ENCODE measurements at regions not wholly inside any gene's neighbourhood (a gene's known extent, or its start where the extent isn't known, plus 50 kb on each side); places are given as distances from the start of the nearest gene placed in this dataset.

DNA sequence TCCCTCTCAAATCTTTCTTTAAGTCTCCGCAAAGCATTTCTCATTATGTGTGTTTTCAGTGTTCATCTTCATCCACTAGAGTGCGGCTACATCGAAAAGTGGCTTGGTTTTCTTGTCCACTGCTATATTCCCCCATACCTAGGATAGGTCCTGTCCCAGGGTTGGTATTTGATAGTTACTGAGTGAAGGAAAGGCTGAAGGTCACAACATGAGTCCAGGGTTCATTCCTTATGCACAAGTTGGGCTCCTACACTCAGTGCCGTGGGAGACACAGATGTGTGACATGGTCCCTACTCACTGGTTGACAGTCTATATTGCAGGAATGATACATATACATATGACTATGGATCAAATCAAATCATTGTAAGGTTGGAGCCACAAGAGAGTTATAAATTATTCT lies 55.4 kb upstream of the RELL1 start:
- Mint-ChIP-seq H3K4me1 (ENCODE audit: low read depth) (peaks cover 4% of the 10 kb centered on the region), H3K27me3 (ENCODE audit: low read depth) (no peaks in the 10 kb centered on the region), H3K27ac (ENCODE audit: unreplicated experiment) (no peak overlapping the region), H3K9me3 (ENCODE audit: low read depth) (peaks cover 3% of the 10 kb centered on the region), H3K36me3 (ENCODE audit: low read depth) (no peaks in the 10 kb centered on the region), H3K4me3 (ENCODE audit: unreplicated experiment) (no peak overlapping the region)
- TF ChIP-seq, protein P1, sequence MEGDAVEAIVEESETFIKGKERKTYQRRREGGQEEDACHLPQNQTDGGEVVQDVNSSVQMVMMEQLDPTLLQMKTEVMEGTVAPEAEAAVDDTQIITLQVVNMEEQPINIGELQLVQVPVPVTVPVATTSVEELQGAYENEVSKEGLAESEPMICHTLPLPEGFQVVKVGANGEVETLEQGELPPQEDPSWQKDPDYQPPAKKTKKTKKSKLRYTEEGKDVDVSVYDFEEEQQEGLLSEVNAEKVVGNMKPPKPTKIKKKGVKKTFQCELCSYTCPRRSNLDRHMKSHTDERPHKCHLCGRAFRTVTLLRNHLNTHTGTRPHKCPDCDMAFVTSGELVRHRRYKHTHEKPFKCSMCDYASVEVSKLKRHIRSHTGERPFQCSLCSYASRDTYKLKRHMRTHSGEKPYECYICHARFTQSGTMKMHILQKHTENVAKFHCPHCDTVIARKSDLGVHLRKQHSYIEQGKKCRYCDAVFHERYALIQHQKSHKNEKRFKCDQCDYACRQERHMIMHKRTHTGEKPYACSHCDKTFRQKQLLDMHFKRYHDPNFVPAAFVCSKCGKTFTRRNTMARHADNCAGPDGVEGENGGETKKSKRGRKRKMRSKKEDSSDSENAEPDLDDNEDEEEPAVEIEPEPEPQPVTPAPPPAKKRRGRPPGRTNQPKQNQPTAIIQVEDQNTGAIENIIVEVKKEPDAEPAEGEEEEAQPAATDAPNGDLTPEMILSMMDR (IDR thresholded peaks at IDR 0.05): no peak
- DNase-seq (ENCODE audit: low spot score): no peak

DNA sequence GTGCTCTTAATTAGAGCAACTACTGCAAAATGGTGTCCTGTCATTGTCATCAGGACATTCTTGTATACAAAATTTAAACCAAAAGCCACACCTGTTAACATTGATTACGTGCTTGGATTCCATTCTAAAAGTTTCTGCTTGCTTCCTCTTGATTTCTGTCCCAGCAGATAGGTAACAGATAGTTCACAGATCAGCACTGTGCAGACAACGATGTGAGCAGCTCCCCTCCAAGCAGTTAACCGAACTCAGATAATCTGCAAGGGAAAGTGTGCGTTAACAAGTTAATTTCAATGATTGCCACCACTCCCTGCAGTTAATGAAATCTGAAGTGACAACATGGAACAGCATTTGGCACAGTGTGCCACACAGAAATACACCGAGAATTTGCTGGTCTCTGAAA lies 54.4 kb upstream of the RELL1 start:
- H3K27ac Mint-ChIP-seq (ENCODE audit: unreplicated experiment): no peak overlapping the region
- H3K4me3 Mint-ChIP-seq (ENCODE audit: unreplicated experiment): no peak overlapping the region

DNA sequence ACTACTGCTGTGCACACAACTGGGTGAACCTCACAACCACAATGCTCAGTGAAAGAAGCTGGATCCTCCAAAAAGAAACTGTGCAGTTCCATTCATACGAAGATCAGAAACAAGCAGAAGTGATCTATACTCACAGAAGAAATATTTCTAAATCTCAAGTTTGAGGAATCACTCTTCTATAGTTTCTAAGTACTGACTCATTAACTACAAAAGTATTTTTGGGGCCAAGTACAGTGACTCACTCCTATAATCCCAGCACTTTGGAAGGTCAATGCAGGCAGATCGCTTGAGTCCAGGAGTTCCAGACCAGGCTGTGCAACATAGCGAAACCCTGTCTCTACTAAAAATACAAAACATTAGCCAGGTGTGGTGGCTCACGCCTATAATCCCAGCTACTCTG lies 51.3 kb upstream of the RELL1 start:
- no peaks in the 10 kb centered on the region for H3K36me3 Mint-ChIP-seq (ENCODE audit: low read depth)
- DNase-seq (ENCODE audit: low spot score): no peak
- TF ChIP-seq, protein P1 (IDR thresholded peaks at IDR 0.05): no peak
- no peak overlapping the region for H3K4me3 Mint-ChIP-seq (ENCODE audit: unreplicated experiment)
- H3K27ac Mint-ChIP-seq (ENCODE audit: unreplicated experiment): no peak overlapping the region
- H3K4me1 Mint-ChIP-seq (ENCODE audit: low read depth): peaks cover 4% of the 10 kb centered on the region
- H3K27me3 Mint-ChIP-seq (ENCODE audit: low read depth): no peaks in the 10 kb centered on the region
- H3K9me3 Mint-ChIP-seq (ENCODE audit: low read depth): peaks cover 3% of the 10 kb centered on the region

More for the DNA sequence above, 54.4 kb upstream of the RELL1 start:
- Mint-ChIP-seq H3K36me3 (ENCODE audit: low read depth) (no peaks in the 10 kb centered on the region), H3K9me3 (ENCODE audit: low read depth) (peaks cover 3% of the 10 kb centered on the region), H3K27me3 (ENCODE audit: low read depth) (no peaks in the 10 kb centered on the region), H3K4me1 (ENCODE audit: low read depth) (peaks cover 4% of the 10 kb centered on the region)
- TF ChIP-seq, protein P1 (IDR thresholded peaks at IDR 0.05): no peak
- DNase-seq (ENCODE audit: low spot score): no peak
